Sigmoid colon (tissue), 4 donors: ENCODE measurements at regions not wholly inside any gene's neighbourhood (a gene's known extent, or its start where the extent isn't known, plus 50 kb on each side); places are given as distances from the start of the nearest gene placed in this dataset.

Source experiments
- POLR2AphosphoS5 ChIP-seq, 4 donors: sonication (generic); formaldehyde crosslinking; IDR thresholded peaks; one replicate each; pipeline ENCODE4 v1.6.1; 2017; ENCODE audit warnings: antibody characterized with exemption in 4 of 4
- TF ChIP-seq, protein P1 (sequence below), 4 experiments: fragments of 450-650 bp in 3 of 4; fragments of 200-600 bp in 1 of 4; IDR thresholded peaks; one replicate each; pipeline ENCODE4 v1.5.1; 2016 to 2019; ENCODE audit warnings: antibody characterized with exemption in 4 of 4, mild to moderate bottlenecking in 3 of 4, moderate library complexity in 2 of 4

GRCh38 chr15:53171571-53171970, 381.4 kb upstream of the ONECUT1 start:
- TF ChIP-seq, protein P1, sequence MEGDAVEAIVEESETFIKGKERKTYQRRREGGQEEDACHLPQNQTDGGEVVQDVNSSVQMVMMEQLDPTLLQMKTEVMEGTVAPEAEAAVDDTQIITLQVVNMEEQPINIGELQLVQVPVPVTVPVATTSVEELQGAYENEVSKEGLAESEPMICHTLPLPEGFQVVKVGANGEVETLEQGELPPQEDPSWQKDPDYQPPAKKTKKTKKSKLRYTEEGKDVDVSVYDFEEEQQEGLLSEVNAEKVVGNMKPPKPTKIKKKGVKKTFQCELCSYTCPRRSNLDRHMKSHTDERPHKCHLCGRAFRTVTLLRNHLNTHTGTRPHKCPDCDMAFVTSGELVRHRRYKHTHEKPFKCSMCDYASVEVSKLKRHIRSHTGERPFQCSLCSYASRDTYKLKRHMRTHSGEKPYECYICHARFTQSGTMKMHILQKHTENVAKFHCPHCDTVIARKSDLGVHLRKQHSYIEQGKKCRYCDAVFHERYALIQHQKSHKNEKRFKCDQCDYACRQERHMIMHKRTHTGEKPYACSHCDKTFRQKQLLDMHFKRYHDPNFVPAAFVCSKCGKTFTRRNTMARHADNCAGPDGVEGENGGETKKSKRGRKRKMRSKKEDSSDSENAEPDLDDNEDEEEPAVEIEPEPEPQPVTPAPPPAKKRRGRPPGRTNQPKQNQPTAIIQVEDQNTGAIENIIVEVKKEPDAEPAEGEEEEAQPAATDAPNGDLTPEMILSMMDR (IDR thresholded peaks at IDR 0.05): no peak
- TF ChIP-seq POLR2AphosphoS5 (IDR thresholded peaks at IDR 0.05): no peak
